B cell (primary cell): ENCODE measurements at regions not wholly inside any gene's neighbourhood (a gene's known extent, or its start where the extent isn't known, plus 50 kb on each side); places are given as distances from the start of the nearest gene placed in this dataset.

ENCODE experiments used
- ATAC-seq: fragments of 200-7000 bp; cut with Tn5 transposase; one replicate; pipeline ENCODE4 v1.10.0; 2021; ENCODE audit warnings: low read depth, mild to moderate bottlenecking, moderate number of reproducible peaks, moderate library complexity
- CTCF ChIA-PET: fragments of 350-600 bp; sonication (Branson Sonifier 250); formaldehyde crosslinking; loops from one replicate; lab custom pipeline; 2021; ENCODE audit warnings: antibody characterized with exemption, inconsistent platforms; lab: Charles Lee
- POLR2A ChIA-PET: fragments of 350-600 bp; sonication (Branson Sonifier 250); formaldehyde crosslinking; loops from one replicate; lab custom pipeline; 2021; ENCODE audit warnings: antibody characterized with exemption; lab: Charles Lee
- DNase-seq: peaks from one replicate; pipeline ENCODE4 v3.0.0; 2013
- H2AFZ ChIP-seq: 2 replicates; pipeline ENCODE4 v1.6.1; 2012; ENCODE audit warnings: mild to moderate bottlenecking, low read depth, low read length; ENCODE audit not compliant: insufficient read depth, poor library complexity, severe bottlenecking
- H3K27ac ChIP-seq, 2 donors: 1 replicate in 1 of 2; 2 replicates in 1 of 2; pipeline ENCODE4 v1.5.1; 2012 to 2013; ENCODE audit warnings: low read length in 2 of 2, mild to moderate bottlenecking in 2 of 2, moderate library complexity in 1 of 2
- H3K27me3 ChIP-seq, 4 experiments: fragments of 200-600 bp in 1 of 4; sonication (generic) in 1 of 4; replicated peaks in 1 of 4; 1 replicate in 2 of 4; 2 replicates in 2 of 4; pipeline versions ENCODE4 v1.6.1 to v1.7.0; 2013 to 2016; ENCODE audit warnings: low read length in 3 of 4, mild to moderate bottlenecking in 2 of 4, mixed read lengths in 1 of 4, moderate library complexity in 1 of 4; ENCODE audit not compliant: insufficient read depth in 4 of 4, control insufficient read depth in 3 of 4; ENCODE audit errors: control extremely low read depth in 1 of 4
- H3K36me3 ChIP-seq, 2 experiments: replicated peaks in 1 of 2; 1 replicate in 1 of 2; 2 replicates in 1 of 2; pipeline versions ENCODE4 v1.6.1 to v1.7.1; 2013; ENCODE audit warnings: low read length in 1 of 2; ENCODE audit not compliant: insufficient read depth in 2 of 2, control insufficient read depth in 1 of 2; ENCODE audit errors: control extremely low read depth in 1 of 2, extremely low read depth in 1 of 2
- H3K4me1 ChIP-seq, 2 donors: fragments of 200-600 bp in 1 of 2; sonication (generic) in 1 of 2; 1 replicate in 1 of 2; 2 replicates in 1 of 2; pipeline versions ENCODE4 v1.5.1 to v1.6.1; 2013 to 2017; ENCODE audit warnings: low read length in 2 of 2; ENCODE audit not compliant: control insufficient read depth in 2 of 2, insufficient read depth in 2 of 2
- H3K4me2 ChIP-seq: replicated peaks from 2 replicates; pipeline ENCODE3; 2012; ENCODE audit warnings: mild to moderate bottlenecking, low read depth, low read length; ENCODE audit not compliant: poor library complexity, severe bottlenecking
- H3K4me3 ChIP-seq, 5 experiments: fragments of 200-600 bp in 1 of 5; sonication (generic) in 1 of 5; 1 replicate in 3 of 5; 2 replicates in 2 of 5; pipeline versions ENCODE4 v1.5.1 to v1.7.0; 2011 to 2016; ENCODE audit warnings: low read length in 4 of 5, mild to moderate bottlenecking in 4 of 5, low read depth in 2 of 5, control low read depth in 1 of 5, moderate library complexity in 1 of 5; ENCODE audit not compliant: insufficient read depth in 1 of 5; ENCODE audit errors: control extremely low read depth in 1 of 5, extremely low read depth in 1 of 5
- H3K79me2 ChIP-seq: fragments of 200-600 bp; sonication (generic); one replicate; pipeline ENCODE4 v1.6.0; 2016; ENCODE audit warnings: low read length; ENCODE audit not compliant: control insufficient read depth, insufficient read depth
- H3K9ac ChIP-seq: fragments of 200-600 bp; sonication (generic); 2 replicates; pipeline ENCODE4 v1.6.1; 2017; ENCODE audit warnings: mild to moderate bottlenecking, low read length, moderate library complexity
- H3K9me3 ChIP-seq, 3 donors: one replicate each; pipeline versions ENCODE4 v1.6.1 to v1.7.1; 2013; ENCODE audit warnings: low read length in 2 of 3; ENCODE audit not compliant: control insufficient read depth in 2 of 3, insufficient read depth in 1 of 3; ENCODE audit errors: control extremely low read depth in 1 of 3
- H4K20me1 ChIP-seq: 2 replicates; pipeline ENCODE4 v1.6.0; 2012; ENCODE audit warnings: mild to moderate bottlenecking, low read length; ENCODE audit not compliant: insufficient read depth, control insufficient read depth, poor library complexity, severe bottlenecking
- H3K27ac Mint-ChIP-seq: one replicate; pipeline ENCODE4 v1.8.0; 2021; ENCODE audit warnings: mixed read lengths
- H3K27me3 Mint-ChIP-seq: one replicate; pipeline ENCODE4 v1.8.0; 2021; ENCODE audit warnings: mixed read lengths
- H3K4me1 Mint-ChIP-seq: one replicate; pipeline ENCODE4 v1.8.0; 2021; ENCODE audit warnings: mixed read lengths
- H3K4me3 Mint-ChIP-seq: one replicate; pipeline ENCODE4 v1.8.0; 2021; ENCODE audit warnings: mixed read lengths
- H3K9me3 Mint-ChIP-seq: one replicate; pipeline ENCODE4 v1.8.0; 2022; ENCODE audit warnings: mixed read lengths; ENCODE audit not compliant: insufficient read depth
- EZH2 ChIP-seq: IDR thresholded peaks from 2 replicates; pipeline ENCODE4 v1.6.1; 2012; ENCODE audit warnings: borderline replicate concordance, low read depth, mild to moderate bottlenecking, moderate library complexity, low read length; ENCODE audit not compliant: insufficient read depth, poor library complexity, severe bottlenecking
- WGBS: methylation state at CpG from one replicate; pipeline ENCODE4 v1.1.5; 2013; ENCODE audit warnings: missing lambda C conversion rate; ENCODE audit not compliant: insufficient coverage; 5-methylcytosine and 5-hydroxymethylcytosine counted together
- intact Hi-C: fragments of 100-400 bp; cut with micrococcal nuclease; formaldehyde crosslinking; loops from one replicate; pipeline ENCODE4 v1.10.0; 2022
- TF ChIP-seq, protein P1 (sequence below): fragments of 200-600 bp; IDR thresholded peaks from one replicate; pipeline ENCODE4 v1.8.0; 2022; ENCODE audit warnings: antibody characterized with exemption, mild to moderate bottlenecking

DNA sequence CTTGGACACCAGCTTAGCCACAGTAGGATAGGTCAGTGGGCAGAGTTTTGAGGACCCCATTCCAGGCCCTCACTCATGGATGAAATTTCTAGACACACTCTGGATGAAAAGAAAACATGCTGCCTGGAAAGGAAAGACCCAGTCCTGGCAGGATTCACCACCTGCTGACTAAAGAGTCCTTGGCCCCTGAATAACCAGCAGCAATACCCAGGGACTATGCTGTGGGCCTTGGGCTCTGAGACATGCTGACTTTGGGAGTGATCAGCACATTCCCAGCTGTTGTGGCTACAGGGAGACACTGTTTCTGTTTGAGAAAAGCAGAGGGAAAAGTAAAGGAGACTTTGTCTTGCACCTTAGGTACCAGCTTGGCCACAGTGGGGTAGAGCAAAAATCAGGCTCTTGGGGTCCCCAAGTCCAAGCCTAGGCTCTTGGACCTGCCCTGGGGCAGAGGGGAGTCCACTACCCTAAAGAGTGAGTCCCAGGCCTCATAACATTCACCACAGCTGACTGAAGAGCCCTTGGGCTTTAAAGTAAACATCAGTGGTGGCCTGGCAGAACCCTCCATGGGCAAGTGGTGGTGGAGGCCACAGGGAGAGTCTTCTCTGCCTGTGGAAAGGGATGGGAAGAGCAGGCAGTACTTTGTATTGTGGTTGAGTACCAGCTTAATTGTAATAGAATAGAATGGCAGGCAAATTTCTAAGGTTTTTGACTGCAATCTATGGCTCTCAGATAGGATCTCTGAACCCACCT, 516.8 kb downstream of the BCKDHB start:
- Histone ChIP-seq H3K79me2 (no peaks in the 10 kb centered on the region), H2AFZ (no peak overlapping the region), H3K27me3 (no peaks in the 10 kb centered on the region), H3K36me3 (no peaks in the 10 kb centered on the region), H3K9me3 (peaks cover 0 to 16% (median 3%) of the 10 kb centered on the region in 3 donors), H3K27ac (no peak overlapping the region), H3K4me3 (no peak overlapping the region), H3K4me1 (no peaks in the 10 kb centered on the region), H3K4me2 (no peak overlapping the region), H4K20me1 (no peaks in the 10 kb centered on the region), H3K9ac (no peak overlapping the region)
- DNase-seq (no peak), ATAC-seq (no peak)
- Mint-ChIP-seq H3K4me1 (no peaks in the 10 kb centered on the region), H3K9me3 (peaks cover 9% of the 10 kb centered on the region), H3K4me3 (no peak overlapping the region), H3K27me3 (no peaks in the 10 kb centered on the region), H3K27ac (no peak overlapping the region)
- POLR2A ChIA-PET, result no interaction called here
- TF ChIP-seq, protein P1, sequence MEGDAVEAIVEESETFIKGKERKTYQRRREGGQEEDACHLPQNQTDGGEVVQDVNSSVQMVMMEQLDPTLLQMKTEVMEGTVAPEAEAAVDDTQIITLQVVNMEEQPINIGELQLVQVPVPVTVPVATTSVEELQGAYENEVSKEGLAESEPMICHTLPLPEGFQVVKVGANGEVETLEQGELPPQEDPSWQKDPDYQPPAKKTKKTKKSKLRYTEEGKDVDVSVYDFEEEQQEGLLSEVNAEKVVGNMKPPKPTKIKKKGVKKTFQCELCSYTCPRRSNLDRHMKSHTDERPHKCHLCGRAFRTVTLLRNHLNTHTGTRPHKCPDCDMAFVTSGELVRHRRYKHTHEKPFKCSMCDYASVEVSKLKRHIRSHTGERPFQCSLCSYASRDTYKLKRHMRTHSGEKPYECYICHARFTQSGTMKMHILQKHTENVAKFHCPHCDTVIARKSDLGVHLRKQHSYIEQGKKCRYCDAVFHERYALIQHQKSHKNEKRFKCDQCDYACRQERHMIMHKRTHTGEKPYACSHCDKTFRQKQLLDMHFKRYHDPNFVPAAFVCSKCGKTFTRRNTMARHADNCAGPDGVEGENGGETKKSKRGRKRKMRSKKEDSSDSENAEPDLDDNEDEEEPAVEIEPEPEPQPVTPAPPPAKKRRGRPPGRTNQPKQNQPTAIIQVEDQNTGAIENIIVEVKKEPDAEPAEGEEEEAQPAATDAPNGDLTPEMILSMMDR, result no peak
- no peak for TF ChIP-seq EZH2
- CTCF ChIA-PET, result no interaction called here
- intact Hi-C loops, result no loop called here

DNA sequence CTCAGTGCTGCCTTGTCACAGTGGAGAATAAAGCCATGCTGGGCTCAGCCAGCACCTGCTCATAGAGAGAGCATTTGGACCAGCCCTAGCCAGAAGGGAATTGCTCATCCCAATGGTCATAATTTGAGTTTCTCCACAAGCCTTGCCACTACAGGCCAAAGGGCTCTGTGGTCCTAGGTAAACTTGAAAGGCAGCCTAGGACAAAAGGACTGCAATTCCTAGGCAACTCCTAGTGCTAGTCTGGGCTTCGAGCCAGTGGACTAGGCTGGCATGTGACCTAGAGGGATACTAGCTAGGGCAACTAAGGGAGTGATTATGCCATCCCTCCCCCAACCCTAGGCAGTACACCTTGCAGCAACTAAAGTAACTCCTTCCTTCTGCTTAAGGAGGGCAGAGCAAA, 516.2 kb downstream of the BCKDHB start:
- no peak for TF ChIP-seq EZH2
- TF ChIP-seq, protein P1, result no peak
- Histone ChIP-seq H3K79me2 (no peaks in the 10 kb centered on the region), H3K27ac (no peak overlapping the region), H3K27me3 (no peaks in the 10 kb centered on the region), H3K9ac (no peak overlapping the region), H2AFZ (no peak overlapping the region), H3K4me2 (no peak overlapping the region), H3K9me3 (peaks cover 0 to 16% (median 3%) of the 10 kb centered on the region in 3 donors), H3K36me3 (no peaks in the 10 kb centered on the region), H4K20me1 (no peaks in the 10 kb centered on the region), H3K4me3 (no peak overlapping the region), H3K4me1 (no peaks in the 10 kb centered on the region)
- Mint-ChIP-seq H3K4me1 (no peaks in the 10 kb centered on the region), H3K9me3 (peaks cover 9% of the 10 kb centered on the region), H3K27me3 (no peaks in the 10 kb centered on the region), H3K27ac (no peak overlapping the region), H3K4me3 (no peak overlapping the region)
- POLR2A ChIA-PET, result no interaction called here
- no peak for ATAC-seq
- WGBS, result no CpG with 5 or more reads among the region's 1 CpG
- intact Hi-C loops, result no loop called here
- no peak for DNase-seq
- CTCF ChIA-PET, result no interaction called here
